D721Med (cell line): ENCODE measurements at regions not wholly inside any gene's neighbourhood (a gene's known extent, or its start where the extent isn't known, plus 50 kb on each side); places are given as distances from the start of the nearest gene placed in this dataset.

ENCODE experiments used
- DNase-seq: peaks from one replicate; pipeline ENCODE4 v3.0.0; 2011; ENCODE audit warnings: low spot score; ENCODE audit not compliant: insufficient read length
- FAIRE-seq: peaks from 2 replicates; lab custom pipeline; 2011; peaks lifted over from hg19 to GRCh38; lab: Jason Lieb, UNC
- CTCF ChIP-seq: IDR thresholded peaks from 2 replicates; pipeline ENCODE4 v1.5.1; 2012; ENCODE audit warnings: mild to moderate bottlenecking, control low read depth; ENCODE audit not compliant: insufficient read depth; ENCODE audit errors: missing control alignments

- TF ChIP-seq CTCF, result no peak
- DNase-seq, result no peak
- no peak for FAIRE-seq
Observed at GRCh38 chr3:1699361-1699920, 399.2 kb upstream of the CNTN4 start.

- DNase-seq, result no peak
- TF ChIP-seq CTCF, result no peak
- FAIRE-seq, result no peak
Observed at GRCh38 chr3:1700650-1701049, 398.0 kb upstream of the CNTN4 start.

- no peak for FAIRE-seq
- DNase-seq, result no peak
- TF ChIP-seq CTCF, result no peak
Observed at GRCh38 chr3:1703169-1703568, 395.5 kb upstream of the CNTN4 start.

- no peak for DNase-seq
- no peak for FAIRE-seq
- no peak for TF ChIP-seq CTCF
Observed at GRCh38 chr3:1710663-1711062, 388.0 kb upstream of the CNTN4 start.

- TF ChIP-seq CTCF, result no peak
- FAIRE-seq, result peak; percentile 21
- DNase-seq, result no peak
Observed at GRCh38 chr3:1717524-1717923, 381.1 kb upstream of the CNTN4 start.

- TF ChIP-seq CTCF, result no peak
- FAIRE-seq (no peak), DNase-seq (no peak)
Observed at GRCh38 chr3:1723726-1724125, 374.9 kb upstream of the CNTN4 start.

GRCh38 chr3:1726741-1727140 is 371.9 kb upstream of the CNTN4 start:
- FAIRE-seq (no peak), DNase-seq (no peak)
- TF ChIP-seq CTCF, result no peak
